ENCODE measurements at regions not wholly inside any gene's neighbourhood (a gene's known extent, or its start where the extent isn't known, plus 50 kb on each side); places are given as distances from the start of the nearest gene placed in this dataset.

DNA sequence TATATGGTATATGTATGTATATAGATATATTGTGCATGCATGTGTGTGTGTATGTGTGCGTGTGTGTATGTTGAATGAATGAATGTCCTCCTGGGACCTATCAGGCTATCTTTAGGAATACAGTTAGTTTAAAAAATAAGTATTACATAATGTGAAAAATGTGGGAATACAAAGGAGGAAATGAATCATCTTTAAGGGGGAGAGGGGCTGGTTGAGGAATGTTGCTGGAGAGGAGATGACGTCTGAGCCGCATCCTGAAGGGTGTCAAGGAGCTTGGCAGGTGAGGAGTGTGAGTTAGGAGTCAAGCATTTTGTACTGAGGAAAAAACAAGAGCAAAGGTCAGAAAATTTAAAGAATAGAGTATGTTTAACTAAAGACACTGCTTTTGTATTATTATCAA lies 62.4 kb upstream of the NLK start:
- H3K79me2 ChIP-seq (replicated peaks; ENCODE audit: insufficient read depth), result no peaks in the 10 kb centered on the region
- TF ChIP-seq, protein P1, sequence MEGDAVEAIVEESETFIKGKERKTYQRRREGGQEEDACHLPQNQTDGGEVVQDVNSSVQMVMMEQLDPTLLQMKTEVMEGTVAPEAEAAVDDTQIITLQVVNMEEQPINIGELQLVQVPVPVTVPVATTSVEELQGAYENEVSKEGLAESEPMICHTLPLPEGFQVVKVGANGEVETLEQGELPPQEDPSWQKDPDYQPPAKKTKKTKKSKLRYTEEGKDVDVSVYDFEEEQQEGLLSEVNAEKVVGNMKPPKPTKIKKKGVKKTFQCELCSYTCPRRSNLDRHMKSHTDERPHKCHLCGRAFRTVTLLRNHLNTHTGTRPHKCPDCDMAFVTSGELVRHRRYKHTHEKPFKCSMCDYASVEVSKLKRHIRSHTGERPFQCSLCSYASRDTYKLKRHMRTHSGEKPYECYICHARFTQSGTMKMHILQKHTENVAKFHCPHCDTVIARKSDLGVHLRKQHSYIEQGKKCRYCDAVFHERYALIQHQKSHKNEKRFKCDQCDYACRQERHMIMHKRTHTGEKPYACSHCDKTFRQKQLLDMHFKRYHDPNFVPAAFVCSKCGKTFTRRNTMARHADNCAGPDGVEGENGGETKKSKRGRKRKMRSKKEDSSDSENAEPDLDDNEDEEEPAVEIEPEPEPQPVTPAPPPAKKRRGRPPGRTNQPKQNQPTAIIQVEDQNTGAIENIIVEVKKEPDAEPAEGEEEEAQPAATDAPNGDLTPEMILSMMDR (conservative IDR thresholded peaks at IDR 0.05; ENCODE audit: low read depth in 2 of 2), result no peak
- no peak for TF ChIP-seq POLR2AphosphoS5 (IDR thresholded peaks at IDR 0.05; ENCODE audit: low read depth)
- no peak for TF ChIP-seq EZH2phosphoT487 (IDR thresholded peaks at IDR 0.05; ENCODE audit: unreplicated experiment)
- no peak for TF ChIP-seq JUNB (IDR thresholded peaks at IDR 0.05; ENCODE audit: unreplicated experiment)
- no peak for TF ChIP-seq ZNF114 (CRISPR knock-in tag; IDR thresholded peaks at IDR 0.05)
- no peak for TF ChIP-seq STAT1 (IDR thresholded peaks at IDR 0.05; ENCODE audit: unreplicated experiment)
- no peak for TF ChIP-seq CREB1 (CRISPR knock-in tag; IDR thresholded peaks at IDR 0.05; ENCODE audit: low read depth)
- TF ChIP-seq, protein P2, sequence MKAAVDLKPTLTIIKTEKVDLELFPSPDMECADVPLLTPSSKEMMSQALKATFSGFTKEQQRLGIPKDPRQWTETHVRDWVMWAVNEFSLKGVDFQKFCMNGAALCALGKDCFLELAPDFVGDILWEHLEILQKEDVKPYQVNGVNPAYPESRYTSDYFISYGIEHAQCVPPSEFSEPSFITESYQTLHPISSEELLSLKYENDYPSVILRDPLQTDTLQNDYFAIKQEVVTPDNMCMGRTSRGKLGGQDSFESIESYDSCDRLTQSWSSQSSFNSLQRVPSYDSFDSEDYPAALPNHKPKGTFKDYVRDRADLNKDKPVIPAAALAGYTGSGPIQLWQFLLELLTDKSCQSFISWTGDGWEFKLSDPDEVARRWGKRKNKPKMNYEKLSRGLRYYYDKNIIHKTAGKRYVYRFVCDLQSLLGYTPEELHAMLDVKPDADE (IDR thresholded peaks at IDR 0.05), result no peak
- TF ChIP-seq, protein P3, sequence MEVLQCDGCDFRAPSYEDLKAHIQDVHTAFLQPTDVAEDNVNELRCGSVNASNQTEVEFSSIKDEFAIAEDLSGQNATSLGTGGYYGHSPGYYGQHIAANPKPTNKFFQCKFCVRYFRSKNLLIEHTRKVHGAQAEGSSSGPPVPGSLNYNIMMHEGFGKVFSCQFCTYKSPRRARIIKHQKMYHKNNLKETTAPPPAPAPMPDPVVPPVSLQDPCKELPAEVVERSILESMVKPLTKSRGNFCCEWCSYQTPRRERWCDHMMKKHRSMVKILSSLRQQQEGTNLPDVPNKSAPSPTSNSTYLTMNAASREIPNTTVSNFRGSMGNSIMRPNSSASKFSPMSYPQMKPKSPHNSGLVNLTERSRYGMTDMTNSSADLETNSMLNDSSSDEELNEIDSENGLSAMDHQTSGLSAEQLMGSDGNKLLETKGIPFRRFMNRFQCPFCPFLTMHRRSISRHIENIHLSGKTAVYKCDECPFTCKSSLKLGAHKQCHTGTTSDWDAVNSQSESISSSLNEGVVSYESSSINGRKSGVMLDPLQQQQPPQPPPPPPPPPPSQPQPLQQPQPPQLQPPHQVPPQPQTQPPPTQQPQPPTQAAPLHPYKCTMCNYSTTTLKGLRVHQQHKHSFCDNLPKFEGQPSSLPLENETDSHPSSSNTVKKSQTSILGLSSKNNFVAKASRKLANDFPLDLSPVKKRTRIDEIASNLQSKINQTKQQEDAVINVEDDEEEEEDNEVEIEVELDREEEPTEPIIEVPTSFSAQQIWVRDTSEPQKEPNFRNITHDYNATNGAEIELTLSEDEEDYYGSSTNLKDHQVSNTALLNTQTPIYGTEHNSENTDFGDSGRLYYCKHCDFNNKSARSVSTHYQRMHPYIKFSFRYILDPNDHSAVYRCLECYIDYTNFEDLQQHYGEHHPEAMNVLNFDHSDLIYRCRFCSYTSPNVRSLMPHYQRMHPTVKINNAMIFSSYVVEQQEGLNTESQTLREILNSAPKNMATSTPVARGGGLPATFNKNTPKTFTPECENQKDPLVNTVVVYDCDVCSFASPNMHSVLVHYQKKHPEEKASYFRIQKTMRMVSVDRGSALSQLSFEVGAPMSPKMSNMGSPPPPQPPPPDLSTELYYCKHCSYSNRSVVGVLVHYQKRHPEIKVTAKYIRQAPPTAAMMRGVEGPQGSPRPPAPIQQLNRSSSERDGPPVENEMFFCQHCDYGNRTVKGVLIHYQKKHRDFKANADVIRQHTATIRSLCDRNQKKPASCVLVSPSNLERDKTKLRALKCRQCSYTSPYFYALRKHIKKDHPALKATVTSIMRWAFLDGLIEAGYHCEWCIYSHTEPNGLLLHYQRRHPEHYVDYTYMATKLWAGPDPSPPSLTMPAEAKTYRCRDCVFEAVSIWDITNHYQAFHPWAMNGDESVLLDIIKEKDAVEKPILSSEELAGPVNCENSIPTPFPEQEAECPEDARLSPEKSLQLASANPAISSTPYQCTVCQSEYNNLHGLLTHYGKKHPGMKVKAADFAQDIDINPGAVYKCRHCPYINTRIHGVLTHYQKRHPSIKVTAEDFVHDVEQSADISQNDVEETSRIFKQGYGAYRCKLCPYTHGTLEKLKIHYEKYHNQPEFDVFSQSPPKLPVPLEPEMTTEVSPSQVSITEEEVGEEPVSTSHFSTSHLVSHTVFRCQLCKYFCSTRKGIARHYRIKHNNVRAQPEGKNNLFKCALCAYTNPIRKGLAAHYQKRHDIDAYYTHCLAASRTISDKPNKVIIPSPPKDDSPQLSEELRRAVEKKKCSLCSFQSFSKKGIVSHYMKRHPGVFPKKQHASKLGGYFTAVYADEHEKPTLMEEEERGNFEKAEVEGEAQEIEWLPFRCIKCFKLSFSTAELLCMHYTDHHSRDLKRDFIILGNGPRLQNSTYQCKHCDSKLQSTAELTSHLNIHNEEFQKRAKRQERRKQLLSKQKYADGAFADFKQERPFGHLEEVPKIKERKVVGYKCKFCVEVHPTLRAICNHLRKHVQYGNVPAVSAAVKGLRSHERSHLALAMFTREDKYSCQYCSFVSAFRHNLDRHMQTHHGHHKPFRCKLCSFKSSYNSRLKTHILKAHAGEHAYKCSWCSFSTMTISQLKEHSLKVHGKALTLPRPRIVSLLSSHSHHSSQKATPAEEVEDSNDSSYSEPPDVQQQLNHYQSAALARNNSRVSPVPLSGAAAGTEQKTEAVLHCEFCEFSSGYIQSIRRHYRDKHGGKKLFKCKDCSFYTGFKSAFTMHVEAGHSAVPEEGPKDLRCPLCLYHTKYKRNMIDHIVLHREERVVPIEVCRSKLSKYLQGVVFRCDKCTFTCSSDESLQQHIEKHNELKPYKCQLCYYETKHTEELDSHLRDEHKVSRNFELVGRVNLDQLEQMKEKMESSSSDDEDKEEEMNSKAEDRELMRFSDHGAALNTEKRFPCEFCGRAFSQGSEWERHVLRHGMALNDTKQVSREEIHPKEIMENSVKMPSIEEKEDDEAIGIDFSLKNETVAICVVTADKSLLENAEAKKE (CRISPR knock-in tag; IDR thresholded peaks at IDR 0.05), result no peak
- TF ChIP-seq ZNF331 (CRISPR knock-in tag; IDR thresholded peaks at IDR 0.05; ENCODE audit: low read depth), result no peak
- TF ChIP-seq, protein P4, sequence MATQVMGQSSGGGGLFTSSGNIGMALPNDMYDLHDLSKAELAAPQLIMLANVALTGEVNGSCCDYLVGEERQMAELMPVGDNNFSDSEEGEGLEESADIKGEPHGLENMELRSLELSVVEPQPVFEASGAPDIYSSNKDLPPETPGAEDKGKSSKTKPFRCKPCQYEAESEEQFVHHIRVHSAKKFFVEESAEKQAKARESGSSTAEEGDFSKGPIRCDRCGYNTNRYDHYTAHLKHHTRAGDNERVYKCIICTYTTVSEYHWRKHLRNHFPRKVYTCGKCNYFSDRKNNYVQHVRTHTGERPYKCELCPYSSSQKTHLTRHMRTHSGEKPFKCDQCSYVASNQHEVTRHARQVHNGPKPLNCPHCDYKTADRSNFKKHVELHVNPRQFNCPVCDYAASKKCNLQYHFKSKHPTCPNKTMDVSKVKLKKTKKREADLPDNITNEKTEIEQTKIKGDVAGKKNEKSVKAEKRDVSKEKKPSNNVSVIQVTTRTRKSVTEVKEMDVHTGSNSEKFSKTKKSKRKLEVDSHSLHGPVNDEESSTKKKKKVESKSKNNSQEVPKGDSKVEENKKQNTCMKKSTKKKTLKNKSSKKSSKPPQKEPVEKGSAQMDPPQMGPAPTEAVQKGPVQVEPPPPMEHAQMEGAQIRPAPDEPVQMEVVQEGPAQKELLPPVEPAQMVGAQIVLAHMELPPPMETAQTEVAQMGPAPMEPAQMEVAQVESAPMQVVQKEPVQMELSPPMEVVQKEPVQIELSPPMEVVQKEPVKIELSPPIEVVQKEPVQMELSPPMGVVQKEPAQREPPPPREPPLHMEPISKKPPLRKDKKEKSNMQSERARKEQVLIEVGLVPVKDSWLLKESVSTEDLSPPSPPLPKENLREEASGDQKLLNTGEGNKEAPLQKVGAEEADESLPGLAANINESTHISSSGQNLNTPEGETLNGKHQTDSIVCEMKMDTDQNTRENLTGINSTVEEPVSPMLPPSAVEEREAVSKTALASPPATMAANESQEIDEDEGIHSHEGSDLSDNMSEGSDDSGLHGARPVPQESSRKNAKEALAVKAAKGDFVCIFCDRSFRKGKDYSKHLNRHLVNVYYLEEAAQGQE (IDR thresholded peaks at IDR 0.05; ENCODE audit: unreplicated experiment), result no peak
- ATAC-seq (no peak), DNase-seq (ENCODE audit: low spot score) (no peak)
- no peak overlapping the region for H3K27ac Mint-ChIP-seq
- no peaks in the 10 kb centered on the region for H3F3A ChIP-seq (replicated peaks; ENCODE audit: low read depth)
- peaks cover 12% of the 10 kb centered on the region; the same call in 2 of the 3 replicates for H3K4me1 Mint-ChIP-seq
- no peaks in the 10 kb centered on the region for H3K36me3 Mint-ChIP-seq (ENCODE audit: low read depth)
- no peaks in the 10 kb centered on the region for H3K9me3 Mint-ChIP-seq
- no peak overlapping the region for H2AFZ ChIP-seq
- peaks cover 4% of the 10 kb centered on the region for H3K27me3 Mint-ChIP-seq (ENCODE audit: insufficient read depth, low read depth, poor library complexity)
- no peaks in the 10 kb centered on the region for H3K4me1 ChIP-seq (ENCODE audit: insufficient read depth)
- H3K36me3 ChIP-seq (ENCODE audit: insufficient read depth), result no peaks in the 10 kb centered on the region
- no peak overlapping the region for H3K27ac ChIP-seq (ENCODE audit: low read depth)
- no peaks in the 10 kb centered on the region for H4K20me1 ChIP-seq (replicated peaks; ENCODE audit: insufficient read depth)
- H3K9me2 ChIP-seq (ENCODE audit: insufficient read depth), result peaks cover 5% of the 10 kb centered on the region; the same call in 1 of the 2 replicates
- H3K4me2 ChIP-seq, result no peak overlapping the region
- no peaks in the 10 kb centered on the region for H3K27me3 ChIP-seq (ENCODE audit: insufficient read depth)
- H3K4me3 Mint-ChIP-seq, result no peak overlapping the region
- H3K4me3 ChIP-seq, result no peak overlapping the region
